8988T (cell line): ENCODE measurements at regions not wholly inside any gene's neighbourhood (a gene's known extent, or its start where the extent isn't known, plus 50 kb on each side); places are given as distances from the start of the nearest gene placed in this dataset.

ENCODE experiments used
- DNase-seq: peaks from one replicate; pipeline ENCODE4 v3.0.0; 2011

DNA sequence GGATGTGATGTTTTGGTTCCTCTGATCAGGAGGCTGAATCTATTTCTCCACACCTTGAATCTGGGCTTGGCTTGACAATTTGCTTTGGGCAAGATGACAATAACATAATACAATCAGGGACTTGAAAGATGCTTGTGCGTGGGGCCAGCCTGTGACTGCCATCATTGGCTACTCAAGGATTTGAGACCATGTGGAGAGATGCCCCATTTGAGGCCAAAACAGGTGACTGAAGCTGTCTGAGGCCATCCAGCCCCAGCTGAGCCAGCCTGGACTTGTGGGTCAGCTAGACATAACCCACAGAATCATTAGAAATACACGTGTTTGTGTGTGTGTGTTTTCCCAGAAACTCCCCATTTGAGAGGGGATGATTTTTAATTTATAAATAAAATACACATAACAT is 421.5 kb downstream of the PTPRU start:
- DNase-seq: no peak

DNA sequence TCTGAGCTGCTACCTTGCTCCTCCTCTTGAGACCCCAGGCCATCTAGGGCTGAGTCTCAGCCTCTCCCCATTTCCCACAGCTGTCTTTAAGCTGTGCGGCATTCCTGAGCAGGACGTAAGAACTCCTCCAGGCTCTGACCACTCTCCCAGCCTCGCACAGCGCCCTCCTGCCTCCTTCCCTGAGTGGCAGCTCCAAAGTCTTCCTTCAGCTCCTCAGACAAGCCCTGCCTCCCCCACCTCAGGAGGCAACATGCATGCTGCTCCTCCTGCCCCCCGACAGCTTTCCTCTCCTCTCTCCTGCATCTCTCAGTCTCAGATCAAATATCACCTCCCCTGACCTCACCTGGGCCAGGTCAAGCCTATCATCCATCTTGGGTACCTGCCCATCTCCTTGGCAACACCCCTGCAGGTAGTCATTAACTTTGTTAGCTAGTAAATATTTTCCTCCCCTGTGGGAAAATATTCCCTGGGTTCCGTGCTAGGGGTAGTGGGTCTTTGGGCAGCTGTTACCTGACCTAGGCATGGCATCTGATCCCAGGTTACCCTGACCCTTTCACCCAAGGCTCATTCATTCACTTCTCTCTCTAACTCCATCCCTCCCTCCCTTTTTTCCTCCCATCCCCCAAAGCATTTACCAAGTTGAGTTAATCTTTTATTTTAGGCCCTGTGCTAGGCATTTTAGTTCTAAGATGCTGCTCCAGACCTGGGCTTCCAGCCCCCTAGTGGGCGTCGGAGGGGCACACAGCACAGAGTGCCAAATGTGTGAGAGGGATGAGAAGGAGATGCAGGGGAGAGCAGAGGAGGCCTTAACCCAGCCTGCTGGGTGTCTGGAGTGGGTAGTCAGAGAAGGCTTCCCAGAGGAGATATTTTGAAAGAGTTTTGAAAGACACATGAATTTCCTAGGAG is 419.9 kb downstream of the PTPRU start:
- no peak for DNase-seq

DNA sequence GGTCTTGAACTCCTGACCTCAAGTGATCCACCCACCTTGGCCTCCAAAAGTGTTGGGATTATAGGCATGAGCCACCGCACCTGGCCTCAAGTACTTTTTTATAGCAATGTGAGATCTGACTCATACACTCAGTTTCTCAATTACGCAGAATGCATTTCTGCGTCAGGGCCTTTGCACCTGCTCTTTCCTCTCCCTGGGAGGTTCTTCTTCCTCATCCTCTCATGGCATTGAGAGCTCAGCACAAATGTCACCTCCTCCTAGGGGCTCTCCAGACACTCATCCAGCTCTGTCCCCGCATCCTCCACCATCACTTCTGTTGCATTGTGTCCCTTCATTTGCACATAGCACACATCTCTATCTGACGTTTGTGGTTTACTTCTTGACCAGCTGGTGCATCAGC is 418.8 kb downstream of the PTPRU start:
- no peak for DNase-seq

DNA sequence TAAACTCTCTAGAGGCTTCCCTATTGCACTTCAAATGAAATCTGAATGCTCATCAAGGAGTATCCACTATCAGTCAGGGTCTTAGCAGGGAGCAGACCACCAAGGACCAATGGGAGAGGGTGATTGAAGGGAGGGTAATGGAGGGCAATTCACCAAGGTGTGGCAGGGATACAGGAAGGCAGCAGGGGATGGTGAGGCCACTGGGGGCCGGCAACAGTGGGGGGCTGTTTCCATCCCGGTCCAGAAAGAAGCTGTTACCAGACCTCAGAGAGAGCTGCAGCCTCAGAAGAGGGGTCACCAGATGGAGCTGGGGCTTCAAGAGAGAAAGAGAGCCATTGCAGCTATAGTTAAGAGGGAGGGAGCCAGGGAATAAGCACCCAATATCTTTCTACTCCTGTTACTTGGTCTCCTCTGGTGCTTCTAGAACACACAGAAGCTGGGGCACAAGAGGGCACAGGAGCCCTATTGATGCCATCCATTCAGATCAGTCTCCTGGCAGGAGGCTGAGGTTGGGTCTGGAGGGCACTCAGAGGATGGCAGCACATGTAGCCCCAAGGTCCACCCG is 417.6 kb downstream of the PTPRU start:
- no peak for DNase-seq

DNA sequence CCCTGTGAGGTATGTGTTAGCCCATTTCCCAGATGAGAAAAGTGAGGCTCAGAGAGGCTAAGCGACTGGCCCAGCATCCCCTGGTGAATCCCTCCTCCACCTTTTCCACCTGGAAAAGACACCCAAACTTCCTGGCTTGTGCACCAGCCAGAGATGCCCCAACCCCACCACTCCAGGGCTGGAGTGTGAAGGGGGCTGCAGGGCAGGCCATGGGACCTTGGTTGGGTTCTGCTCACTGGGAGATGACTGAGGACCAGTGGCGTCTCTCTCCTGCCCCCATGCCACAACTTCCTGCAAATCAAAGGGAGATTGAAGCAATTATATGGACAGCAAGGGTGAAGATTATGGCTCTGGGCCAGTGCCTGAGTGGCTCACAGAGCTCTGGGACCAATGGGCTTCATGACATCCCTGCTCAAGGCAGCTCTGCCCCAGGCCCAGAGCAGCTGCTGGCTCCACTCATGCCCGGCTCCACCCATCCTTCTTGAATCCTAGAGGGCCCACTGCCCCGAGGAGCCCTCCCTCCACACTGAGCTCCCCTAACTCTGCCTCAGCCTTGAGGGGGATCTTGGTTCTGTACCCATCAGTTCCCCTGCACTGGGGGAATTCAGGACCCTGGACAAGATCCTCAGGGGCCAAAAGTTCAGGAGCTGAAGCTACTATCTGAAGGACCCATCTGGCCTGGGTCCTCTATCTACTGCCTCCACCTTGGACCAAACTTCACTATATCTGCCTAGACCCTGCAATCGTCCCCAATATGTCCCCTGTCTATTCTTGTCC is 416.9 kb downstream of the PTPRU start:
- DNase-seq: no peak

DNA sequence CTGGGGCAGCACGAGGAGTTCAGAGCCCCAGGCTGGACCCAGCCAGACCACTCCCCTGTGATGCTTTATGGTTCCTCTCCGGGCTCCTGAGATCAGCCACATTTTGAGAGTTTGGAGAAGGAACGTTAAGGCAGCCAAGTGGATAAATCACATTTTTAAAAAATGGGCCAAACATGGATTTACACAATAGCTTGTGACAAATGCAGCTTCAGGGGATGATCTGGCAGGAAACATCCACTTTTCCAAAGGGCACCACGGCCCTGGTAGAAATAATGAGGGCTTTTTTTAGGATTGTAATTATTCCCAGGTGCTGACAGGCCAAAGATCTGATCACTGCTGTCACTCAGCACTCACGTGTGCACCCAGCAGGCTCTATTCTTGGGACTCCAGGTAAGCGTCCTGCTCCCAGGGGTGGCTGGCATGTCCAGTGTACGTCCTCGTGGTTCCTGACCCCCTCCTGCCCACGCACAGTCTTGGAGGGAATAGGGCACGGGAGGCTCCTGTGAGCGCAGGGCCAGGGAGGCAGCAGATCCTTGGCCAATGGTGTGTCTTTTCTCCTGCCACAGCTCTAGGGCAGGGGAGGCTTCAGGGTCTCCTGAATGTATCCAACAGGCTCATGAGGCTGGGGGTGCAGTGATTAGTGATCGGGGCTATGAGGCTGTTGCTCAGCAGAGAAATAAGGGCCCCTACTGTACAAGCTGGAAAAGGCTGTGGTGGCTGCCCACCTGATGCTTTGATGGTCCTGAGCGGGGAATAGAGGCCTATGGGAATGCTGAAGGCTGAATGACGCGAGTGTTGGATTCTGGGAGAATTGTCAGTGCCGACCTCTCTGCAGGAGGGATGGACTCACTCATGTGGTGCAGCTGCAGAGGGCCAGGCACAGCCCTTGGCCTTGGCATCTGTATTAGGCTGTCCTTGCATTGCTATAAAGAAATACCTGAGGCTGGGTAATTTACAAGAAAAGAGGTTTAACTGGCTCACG is 415.7 kb downstream of the PTPRU start:
- no peak for DNase-seq

DNA sequence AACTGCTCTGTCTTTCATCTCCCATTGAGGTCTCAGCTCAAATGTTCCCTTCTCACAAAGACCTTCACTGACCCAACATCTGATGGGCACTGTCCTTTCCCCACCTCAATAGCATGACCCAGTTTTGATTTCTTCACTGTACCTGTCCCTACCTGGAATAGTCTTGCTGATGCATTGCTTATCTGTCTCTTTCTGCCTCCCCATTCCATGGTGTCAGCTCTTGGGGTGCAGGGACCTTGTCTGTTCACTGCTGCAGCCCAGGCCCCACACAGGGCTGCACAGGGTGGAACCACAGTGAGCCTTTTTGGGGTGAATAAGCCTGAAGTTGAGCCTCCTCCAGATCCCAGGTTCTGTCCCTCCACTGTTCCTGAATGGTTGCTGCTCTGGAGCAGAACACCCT is 414.9 kb downstream of the PTPRU start:
- DNase-seq: no peak

DNA sequence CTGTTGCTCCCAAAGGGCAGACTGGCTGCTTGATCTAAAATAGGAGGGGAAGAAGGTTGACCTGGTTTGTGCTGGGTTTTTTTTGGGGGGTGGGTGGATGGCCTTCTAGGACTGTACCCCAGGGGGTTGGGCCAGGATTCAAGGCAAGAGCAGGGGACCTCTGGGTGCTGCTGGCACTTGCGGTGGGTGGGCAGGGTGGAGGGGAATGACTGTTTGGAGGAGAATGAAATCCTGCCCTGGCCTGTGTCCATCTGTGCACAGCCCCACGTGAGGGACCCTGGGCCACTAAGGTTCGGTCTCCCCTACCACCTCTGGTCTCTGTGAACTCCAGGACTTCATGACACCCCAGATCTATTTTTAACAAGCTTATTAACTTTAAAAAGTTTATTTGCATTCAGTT is 414.2 kb downstream of the PTPRU start:
- no peak for DNase-seq

DNA sequence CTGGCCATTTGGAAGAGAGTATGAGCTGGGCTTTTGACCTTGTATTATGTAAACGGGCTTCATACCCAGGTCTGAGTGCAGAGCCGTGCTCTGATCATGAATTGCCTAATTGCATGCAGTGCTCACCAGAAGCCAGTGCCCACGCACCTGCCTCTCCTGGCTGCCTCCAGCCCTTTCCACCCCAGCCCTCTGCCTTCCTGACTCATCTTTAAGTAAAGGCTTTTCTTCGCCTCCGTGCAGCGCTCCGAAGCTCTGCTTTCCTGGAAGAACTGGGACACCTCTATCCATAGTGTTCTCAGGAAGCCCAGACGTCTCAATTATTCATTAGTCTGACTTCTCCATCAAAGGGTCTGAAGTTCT is 413.7 kb downstream of the PTPRU start:
- no peak for DNase-seq

DNA sequence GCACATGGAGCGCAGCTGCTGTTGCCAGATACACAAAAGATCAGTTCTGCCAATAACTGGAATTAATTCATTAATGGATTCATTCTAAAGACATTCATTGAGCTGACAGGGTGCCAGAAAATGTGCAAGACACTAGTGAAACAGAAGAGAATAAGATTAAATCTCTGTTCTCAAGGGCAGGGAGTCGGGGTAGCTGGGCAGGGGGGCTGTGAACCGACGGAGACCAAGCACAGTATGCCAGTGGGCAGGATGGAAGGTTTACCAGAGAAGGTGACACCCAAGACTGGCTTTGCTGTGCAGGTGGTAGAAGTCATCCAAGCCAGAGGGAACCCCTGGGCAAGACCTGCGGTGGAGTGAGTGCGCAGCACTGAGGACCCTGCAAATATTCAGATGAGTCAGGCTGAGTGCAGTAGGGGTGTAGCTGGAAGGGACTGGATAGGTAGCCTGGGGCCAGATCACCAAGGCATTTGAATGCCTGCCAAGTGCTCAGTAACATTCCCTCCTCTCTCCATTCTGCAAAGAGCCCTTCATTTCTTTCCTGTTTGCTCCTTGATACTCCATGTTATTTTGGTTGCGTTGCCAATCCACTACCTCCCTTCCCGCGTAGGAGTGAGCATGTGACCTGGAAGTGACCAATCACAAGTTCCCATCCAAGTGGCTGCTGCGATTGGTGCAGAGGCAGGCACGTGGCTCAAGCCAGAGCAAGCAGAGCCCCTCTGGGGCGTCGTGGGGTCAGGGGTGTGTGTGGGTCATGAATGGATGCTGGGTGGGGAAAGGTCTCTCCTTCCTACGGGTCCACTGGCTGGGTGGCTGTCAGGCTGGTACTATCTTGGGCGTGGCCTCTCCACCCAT is 413.1 kb downstream of the PTPRU start:
- no peak for DNase-seq

DNA sequence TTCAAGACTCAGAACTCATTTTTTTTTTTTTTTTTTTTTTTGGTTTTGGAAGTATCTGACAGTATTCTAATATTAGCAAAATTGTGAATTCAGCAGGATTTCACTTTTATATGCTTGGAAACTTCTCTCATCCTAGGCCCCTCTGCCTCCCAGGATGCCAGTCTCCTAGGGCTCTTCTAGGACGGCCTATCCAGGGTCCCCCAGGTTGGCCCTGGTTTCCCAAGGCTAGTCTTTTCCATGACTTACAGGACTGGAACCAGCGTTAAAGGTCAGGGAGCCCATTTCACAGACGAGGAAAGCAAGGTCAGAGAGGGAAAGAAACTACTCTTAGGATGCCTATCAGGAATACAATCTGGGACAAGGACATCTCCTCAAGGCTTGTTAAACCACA is 412.5 kb downstream of the PTPRU start:
- no peak for DNase-seq

DNA sequence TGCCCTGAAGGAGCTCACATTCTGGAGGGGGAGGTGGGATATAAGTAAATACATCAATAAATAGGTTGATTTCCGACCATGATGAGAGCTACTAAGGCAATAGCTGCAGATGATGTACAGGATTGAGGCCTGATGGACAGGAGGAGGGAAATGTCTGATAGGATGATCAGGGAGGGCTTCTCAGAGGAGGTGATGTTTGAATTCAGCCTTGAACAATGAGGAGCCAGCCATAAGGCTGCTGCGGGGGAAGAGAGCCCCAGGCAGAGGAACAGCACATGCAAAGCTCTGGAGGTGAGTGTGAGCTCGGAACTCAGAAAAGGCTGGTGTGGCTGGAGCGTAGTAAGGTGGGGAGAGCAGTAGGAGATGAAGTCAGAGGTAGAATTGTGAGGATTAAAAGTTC is 411.7 kb downstream of the PTPRU start:
- DNase-seq: no peak

DNA sequence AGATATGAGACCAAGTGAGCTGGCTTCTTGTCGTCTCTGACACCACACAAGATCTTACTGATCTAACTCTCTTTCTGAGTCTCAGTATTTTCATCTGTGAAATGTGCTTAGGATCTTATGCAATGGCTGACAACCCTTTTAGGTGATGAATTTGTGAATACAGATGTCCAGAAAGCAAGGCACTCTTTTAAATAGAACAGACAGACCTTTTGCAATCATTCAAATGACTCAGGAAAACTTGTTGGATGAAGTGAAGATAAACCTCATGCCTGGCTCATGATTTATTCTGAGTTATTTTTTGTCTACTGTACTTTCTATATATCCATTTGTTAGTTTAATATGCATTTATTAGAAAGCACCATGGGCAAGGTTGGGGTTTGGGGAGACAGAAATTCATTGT is 411.3 kb downstream of the PTPRU start:
- no peak for DNase-seq

DNA sequence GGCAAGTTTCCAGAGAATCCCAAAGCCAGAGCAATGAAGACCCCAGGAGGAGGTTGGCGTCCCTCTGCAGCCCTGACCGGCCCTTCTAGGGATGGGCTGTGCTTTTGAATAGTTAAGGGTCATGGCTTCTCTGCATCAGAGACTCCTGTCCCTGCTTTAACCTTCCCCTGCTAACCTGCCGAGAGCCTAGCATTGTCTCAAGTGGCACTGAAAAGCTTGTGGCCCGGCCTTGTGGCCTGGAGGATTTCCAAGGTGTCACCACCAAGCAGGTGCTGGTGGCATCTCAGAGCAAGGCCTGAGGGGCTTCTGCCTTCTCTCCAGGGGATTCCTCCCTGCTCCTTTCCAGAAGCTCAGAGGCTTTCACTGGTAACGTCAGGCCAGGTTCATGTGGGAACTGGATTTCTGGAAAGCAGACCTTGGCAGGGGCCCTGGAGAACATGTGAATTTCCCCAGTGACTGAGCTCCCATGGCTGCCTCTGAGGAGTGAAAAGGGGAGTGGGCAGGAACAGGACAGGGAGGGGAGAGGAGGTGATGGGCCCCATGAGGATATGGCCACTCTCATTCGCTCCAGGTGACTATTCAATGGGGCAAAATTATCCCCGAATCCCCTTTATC is 409.9 kb downstream of the PTPRU start:
- DNase-seq: no peak

DNA sequence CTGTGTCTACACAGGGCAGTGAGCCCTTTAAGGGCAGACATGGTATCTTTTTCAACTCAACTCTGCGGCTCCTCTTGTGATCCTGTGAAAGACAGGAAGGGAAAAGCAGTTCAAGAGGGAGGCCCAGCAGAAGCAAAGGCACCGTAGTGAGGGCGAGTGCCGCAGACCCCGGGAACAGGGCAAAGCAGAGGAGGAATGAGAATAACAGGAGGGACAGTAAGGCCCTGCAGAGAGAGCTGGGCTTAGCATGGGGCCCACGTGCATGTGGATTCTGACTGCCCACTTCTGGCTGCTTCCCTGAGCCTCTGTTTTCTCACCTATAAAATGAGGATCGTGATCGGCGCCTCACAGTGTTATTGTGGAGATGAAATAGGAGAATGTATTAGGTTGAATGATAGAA is 409.3 kb downstream of the PTPRU start:
- DNase-seq: no peak

DNA sequence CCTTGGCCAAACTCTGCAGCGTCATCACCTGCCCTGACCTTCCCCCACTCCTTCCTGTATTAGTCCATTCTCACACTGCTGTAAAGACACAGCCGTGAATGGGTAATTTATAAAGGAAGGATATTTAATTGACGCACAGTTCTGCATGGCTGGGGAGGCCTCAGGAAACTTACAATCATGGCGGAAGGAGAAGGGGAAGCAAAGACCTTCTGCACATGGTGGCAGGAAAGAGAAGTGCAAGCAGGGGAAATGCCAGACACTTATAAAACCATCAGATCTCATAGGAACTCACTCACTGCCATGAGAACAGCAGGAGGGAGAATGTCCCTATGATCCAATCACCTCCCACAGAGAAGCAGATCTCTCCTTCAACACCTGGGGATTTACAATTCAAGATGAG is 408.5 kb downstream of the PTPRU start:
- DNase-seq: no peak

DNA sequence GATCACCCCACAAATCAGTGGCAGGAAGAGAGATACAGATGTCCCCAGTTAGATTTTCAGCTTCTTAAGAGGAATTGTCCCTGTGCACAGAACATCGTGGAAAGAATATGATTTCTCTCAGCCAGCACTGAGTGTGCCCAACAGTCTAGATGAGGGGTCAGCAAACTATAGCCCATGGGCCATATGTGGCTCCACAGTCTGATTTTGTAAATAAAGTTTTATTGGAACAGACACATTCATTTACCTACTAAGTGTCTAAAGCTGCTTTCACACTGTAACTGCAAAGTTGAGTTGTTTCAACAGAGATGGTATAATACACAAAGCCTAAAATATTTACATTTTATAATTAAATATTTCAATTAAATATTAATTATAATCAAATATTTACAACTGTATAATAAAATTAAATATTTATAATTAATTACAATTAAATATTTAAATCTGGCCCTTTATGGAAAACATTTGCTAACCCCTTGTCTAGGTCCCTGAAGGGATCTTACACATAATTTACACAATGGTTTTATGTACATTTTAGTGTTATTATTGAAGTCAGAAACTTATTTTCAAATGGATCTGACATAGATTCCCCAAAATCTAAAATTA is 407.6 kb downstream of the PTPRU start:
- no peak for DNase-seq

DNA sequence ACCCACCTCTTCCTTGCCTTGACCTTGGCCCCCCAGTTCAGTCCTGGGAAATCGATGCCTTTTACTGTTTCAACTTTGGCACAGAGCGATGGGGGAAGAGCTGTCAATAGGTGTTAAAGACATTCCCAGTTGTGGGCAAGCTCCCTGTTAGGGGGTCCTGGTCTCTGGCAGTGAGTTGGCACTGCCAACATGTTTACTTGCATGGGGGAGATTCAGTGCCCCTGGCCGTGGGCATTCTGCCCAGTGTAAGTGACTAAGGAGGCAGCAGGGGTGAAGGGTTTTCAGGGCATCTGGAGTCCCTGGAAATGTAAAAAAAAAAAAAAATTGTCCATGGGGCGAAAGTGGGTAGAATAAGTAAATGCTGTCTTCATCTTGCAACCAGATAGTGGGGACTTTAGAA is 407.0 kb downstream of the PTPRU start:
- DNase-seq: no peak

DNA sequence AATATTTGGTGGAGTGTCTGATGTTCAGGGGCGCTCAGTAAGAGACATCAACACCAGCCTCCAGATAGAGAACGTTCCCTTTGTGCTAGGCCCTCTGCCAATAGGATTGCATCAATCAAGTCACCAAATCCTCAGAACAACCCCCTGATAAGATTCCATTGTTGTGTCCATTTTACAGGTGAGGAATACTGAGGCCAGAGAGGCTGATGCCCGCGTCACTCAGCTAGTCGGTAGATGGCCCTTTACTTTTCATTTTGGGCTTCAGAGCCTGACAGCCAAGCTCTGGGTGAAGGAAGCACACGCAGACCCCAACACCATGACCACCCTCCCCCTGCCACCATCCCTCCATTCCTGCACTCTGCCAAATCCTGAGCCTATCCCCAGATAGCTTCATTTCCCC is 406.2 kb downstream of the PTPRU start:
- no peak for DNase-seq

DNA sequence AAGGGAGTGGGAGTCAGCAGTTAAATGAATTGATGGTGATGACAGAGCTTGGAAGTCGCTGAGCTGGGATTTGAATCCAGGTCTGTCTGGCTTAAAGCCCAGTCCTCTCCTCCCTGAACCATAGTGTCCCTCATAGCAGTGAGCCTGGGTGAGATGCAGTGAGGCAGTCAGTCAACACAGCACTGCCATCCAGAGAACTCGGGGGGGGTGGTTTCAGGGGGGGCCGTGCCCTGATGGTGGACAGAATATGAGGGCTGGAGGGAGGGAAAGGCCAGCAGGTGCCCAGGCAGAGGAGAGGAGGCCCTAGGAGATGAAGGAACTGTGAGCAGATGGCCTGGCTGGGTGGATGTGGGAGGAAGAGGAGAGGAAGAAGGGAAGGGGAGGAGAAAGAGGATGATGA is 405.6 kb downstream of the PTPRU start:
- no peak for DNase-seq

DNA sequence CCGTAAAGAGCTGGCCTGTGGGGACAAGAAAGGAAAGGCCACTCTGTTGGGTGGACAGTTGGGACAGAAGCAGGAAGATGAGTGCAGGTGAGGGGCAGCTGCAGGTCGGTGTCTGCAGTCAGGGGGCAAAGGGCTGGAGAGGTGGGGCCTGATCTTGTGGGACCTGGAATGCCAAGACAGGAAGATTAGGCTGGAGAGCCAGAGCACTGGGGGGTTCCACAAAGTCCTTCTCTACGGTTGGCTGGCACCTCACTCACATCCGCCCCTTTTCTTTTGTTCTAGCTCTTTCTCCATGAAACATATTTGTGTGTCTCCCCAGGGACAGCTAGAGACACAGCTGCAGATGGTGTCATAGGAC is 404.1 kb downstream of the PTPRU start:
- no peak for DNase-seq
